Right cardiac atrium (tissue), 5 donors: ENCODE measurements at regions not wholly inside any gene's neighbourhood (a gene's known extent, or its start where the extent isn't known, plus 50 kb on each side); places are given as distances from the start of the nearest gene placed in this dataset.

ENCODE experiments used
- ATAC-seq, 2 donors: fragments of 200-7000 bp; cut with Tn5 transposase; one replicate each; pipeline versions ENCODE4 v1.8.0 to v1.9.1; 2020; ENCODE audit warnings: moderate library complexity in 2 of 2, mild to moderate bottlenecking in 1 of 2
- DNase-seq, 3 donors: peaks; one replicate each; pipeline ENCODE4 v3.0.0-alpha.2; 2020
- H3K27ac ChIP-seq: one replicate; pipeline ENCODE4 v1.5.1; 2013; ENCODE audit warnings: mild to moderate bottlenecking, low read length, control low read depth, moderate library complexity
- H3K27me3 ChIP-seq: one replicate; pipeline ENCODE4 v1.6.1; 2013; ENCODE audit not compliant: control insufficient read depth, insufficient read depth
- H3K4me1 ChIP-seq: one replicate; pipeline ENCODE4 v1.6.1; 2013; ENCODE audit warnings: low read length; ENCODE audit not compliant: control insufficient read depth, insufficient read depth
- H3K4me3 ChIP-seq: one replicate; pipeline ENCODE4 v1.5.1; 2013; ENCODE audit warnings: low read length, control low read depth
- H3K9me3 ChIP-seq: one replicate; pipeline ENCODE4 v1.6.1; 2013; ENCODE audit warnings: low read length; ENCODE audit not compliant: control insufficient read depth
- WGBS: extraction: QIAGEN DNeasy Blood & Tissue Kit; methylation state at CpG from one replicate; pipeline ENCODE4 v1.1.7; 2013; 5-methylcytosine and 5-hydroxymethylcytosine counted together
- intact Hi-C, 4 donors: fragments of 100-400 bp; cut with DNase I; formaldehyde crosslinking; loops; one replicate each; pipeline versions ENCODE4 v1.11.0 to v1.14.0; 2022 to 2023
- donor health status: healthy with polysubstance abuse.
- donor health status: DM: no; HTN: yes; CAD: no.
- donor health status: DM: no; HTN: no; CAD: no.
- donor health status: DM: no; HTN: yes; CAD: no; lungs with severe emphysema.
- donor health status: DM: yes; HTN: yes; CAD: no.

- 93% methylated on average over 3 of the region's 3 CpGs for WGBS
- Histone ChIP-seq H3K27me3 (no peaks in the 10 kb centered on the region), H3K27ac (no peak overlapping the region), H3K9me3 (no peaks in the 10 kb centered on the region), H3K4me1 (no peaks in the 10 kb centered on the region), H3K4me3 (no peak overlapping the region)
- DNase-seq (no peak), ATAC-seq (no peak)
- intact Hi-C loops, result no loop called here
Observed at GRCh38 chr13:39859898-39860297, 204.4 kb downstream of the COG6 start.

- no peak overlapping the region for H3K4me3 ChIP-seq
- H3K27ac ChIP-seq, result no peak overlapping the region
- intact Hi-C loops, result no loop called here
- 91% methylated on average over 2 of the region's 2 CpGs for WGBS
- ATAC-seq, result no peak
- DNase-seq, result no peak
- no peaks in the 10 kb centered on the region for H3K9me3 ChIP-seq
- H3K4me1 ChIP-seq, result no peaks in the 10 kb centered on the region
- no peaks in the 10 kb centered on the region for H3K27me3 ChIP-seq
Observed at GRCh38 chr13:39862900-39863299, 207.4 kb downstream of the COG6 start.

GRCh38 chr13:39864221-39864620 lies 208.8 kb downstream of the COG6 start:
- H3K9me3 ChIP-seq, result no peaks in the 10 kb centered on the region
- no peak overlapping the region for H3K27ac ChIP-seq
- ATAC-seq (no peak), DNase-seq (no peak)
- no peaks in the 10 kb centered on the region for H3K27me3 ChIP-seq
- no peak overlapping the region for H3K4me3 ChIP-seq
- intact Hi-C loops, result no loop called here
- whole genome bisulfite sequencing, result 90% methylated on average over 5 of the region's 5 CpGs
- H3K4me1 ChIP-seq, result no peaks in the 10 kb centered on the region

- H3K4me3 ChIP-seq, result no peak overlapping the region
- intact Hi-C loops, result no loop called here
- no peaks in the 10 kb centered on the region for H3K4me1 ChIP-seq
- H3K27ac ChIP-seq, result no peak overlapping the region
- DNase-seq (no peak), ATAC-seq (no peak)
- 97% methylated on average over 1 of the region's 1 CpG for WGBS
- no peaks in the 10 kb centered on the region for H3K27me3 ChIP-seq
- H3K9me3 ChIP-seq, result no peaks in the 10 kb centered on the region
Observed at GRCh38 chr13:39866722-39867121, 211.3 kb downstream of the COG6 start.

GRCh38 chr13:39867807-39868206 lies 212.3 kb downstream of the COG6 start:
- peak in 1 of 2 donors; percentile 60 for ATAC-seq
- Histone ChIP-seq H3K4me3 (no peak overlapping the region), H3K9me3 (no peaks in the 10 kb centered on the region), H3K27me3 (no peaks in the 10 kb centered on the region), H3K27ac (no peak overlapping the region), H3K4me1 (no peaks in the 10 kb centered on the region)
- intact Hi-C loops, result no loop called here
- no peak for DNase-seq
- 60% methylated on average over 2 of the region's 2 CpGs for WGBS

- Histone ChIP-seq H3K27ac (no peak overlapping the region), H3K4me1 (no peaks in the 10 kb centered on the region), H3K4me3 (no peak overlapping the region), H3K9me3 (no peaks in the 10 kb centered on the region), H3K27me3 (no peaks in the 10 kb centered on the region)
- ATAC-seq (no peak), DNase-seq (no peak)
- intact Hi-C loops, result loop anchor here in 1 of 4 donors (10.0 kb wide), 1 partner anchor 85 kb away; no protein-coding TSS in a partner anchor
- 84% methylated on average over 2 of the region's 2 CpGs for whole genome bisulfite sequencing
Observed at GRCh38 chr13:39870197-39870747, 214.8 kb downstream of the COG6 start.

- no peak overlapping the region for H3K4me3 ChIP-seq
- no peaks in the 10 kb centered on the region for H3K9me3 ChIP-seq
- 58% methylated on average over 3 of the region's 3 CpGs for WGBS
- ATAC-seq, result peak; percentile 9 to 26
- intact Hi-C loops, result loop anchor here in 1 of 4 donors (10.0 kb wide), 1 partner anchor 90 kb away; no protein-coding TSS in a partner anchor
- H3K27ac ChIP-seq, result no peak overlapping the region
- peaks cover 8% of the 10 kb centered on the region for H3K4me1 ChIP-seq
- no peaks in the 10 kb centered on the region for H3K27me3 ChIP-seq
- no peak for DNase-seq
Observed at GRCh38 chr13:39874331-39875053, 219.0 kb downstream of the COG6 start.

GRCh38 chr13:39875111-39875987 lies 219.9 kb downstream of the COG6 start:
- no peak overlapping the region for H3K4me3 ChIP-seq
- peak; percentile 32 to 73 for ATAC-seq
- intact Hi-C loops, result loop anchor here in 1 of 4 donors (10.0 kb wide), 1 partner anchor 91 kb away; no protein-coding TSS in a partner anchor
- H3K9me3 ChIP-seq, result no peaks in the 10 kb centered on the region
- WGBS, result 39% methylated on average over 9 of the region's 9 CpGs
- H3K27me3 ChIP-seq, result no peaks in the 10 kb centered on the region
- peak; percentile 20 to 67 (median 61) for DNase-seq
- H3K4me1 ChIP-seq, result peaks cover 9% of the 10 kb centered on the region
- peak overlapping the region; percentile 85 for H3K27ac ChIP-seq

- peaks cover 10% of the 10 kb centered on the region for H3K4me1 ChIP-seq
- 89% methylated on average over 3 of the region's 3 CpGs for WGBS
- peak in 1 of 2 donors; percentile 34 for ATAC-seq
- DNase-seq, result no peak
- intact Hi-C loops, result loop anchor here in 1 of 4 donors (10.0 kb wide), 1 partner anchor 91 kb away; no protein-coding TSS in a partner anchor
- H3K27me3 ChIP-seq, result no peaks in the 10 kb centered on the region
- H3K9me3 ChIP-seq, result no peaks in the 10 kb centered on the region
- peak overlapping the region; percentile 38 for H3K27ac ChIP-seq
- no peak overlapping the region for H3K4me3 ChIP-seq
Observed at GRCh38 chr13:39876258-39876657, 220.8 kb downstream of the COG6 start.

GRCh38 chr13:39877134-39877533 lies 221.7 kb downstream of the COG6 start:
- ATAC-seq (peak; percentile 46 to 74), DNase-seq (peak; percentile 22 to 72 (median 58))

More at GRCh38 chr13:39877134-39877533, 221.7 kb downstream of the COG6 start:
- no peaks in the 10 kb centered on the region for H3K27me3 ChIP-seq
- H3K27ac ChIP-seq, result no peak overlapping the region
- no peak overlapping the region for H3K4me3 ChIP-seq
- H3K4me1 ChIP-seq, result peaks cover 10% of the 10 kb centered on the region
- intact Hi-C loops, result loop anchor here in 1 of 4 donors (10.0 kb wide), 1 partner anchor 92 kb away; no protein-coding TSS in a partner anchor
- 17% methylated on average over 5 of the region's 5 CpGs for WGBS
- no peaks in the 10 kb centered on the region for H3K9me3 ChIP-seq
